ENCODE measurements at regions not wholly inside any gene's neighbourhood (a gene's known extent, or its start where the extent isn't known, plus 50 kb on each side); places are given as distances from the start of the nearest gene placed in this dataset.

GRCh38 chr10:31130406-31130805, 98.7 kb upstream of the ZNF438 start:
- WGBS, 2 donors = 64 to 79% methylated on average over 1 of the region's 1 CpG
- no peak for DNase-seq (ENCODE audit: low spot score in 2 of 2)
- no peak overlapping the region for H3K4me3 ChIP-seq (ENCODE audit: low read depth, poor library complexity, severe bottlenecking)
- TF ChIP-seq POLR2A (IDR thresholded peaks at IDR 0.05) (no peak), CTCF (IDR thresholded peaks at IDR 0.05) (no peak)
- intact Hi-C loops (cut with DNase I; ENCODE audit: low total_unique reads) = no loop called here

- TF ChIP-seq POLR2A (IDR thresholded peaks at IDR 0.05) = no peak
- TF ChIP-seq CTCF (IDR thresholded peaks at IDR 0.05) = no peak
- intact Hi-C loops (cut with DNase I; ENCODE audit: low total_unique reads) = no loop called here
- DNase-seq (ENCODE audit: low spot score in 2 of 2) = no peak
- WGBS, 2 donors = 76 to 85% methylated on average over 2 of the region's 2 CpGs
- no peak overlapping the region for H3K4me3 ChIP-seq (ENCODE audit: low read depth, poor library complexity, severe bottlenecking)
Measured at GRCh38 chr10:31131251-31131650, 99.6 kb upstream of the ZNF438 start.

- no peak overlapping the region for H3K4me3 ChIP-seq (ENCODE audit: low read depth, poor library complexity, severe bottlenecking)
- TF ChIP-seq CTCF (IDR thresholded peaks at IDR 0.05) (no peak), POLR2A (IDR thresholded peaks at IDR 0.05) (no peak)
- no peak for DNase-seq (ENCODE audit: low spot score in 2 of 2)
- intact Hi-C loops (cut with DNase I; ENCODE audit: low total_unique reads) = no loop called here
- WGBS, 2 donors = 85% methylated on average over 6 of the region's 6 CpGs
Measured at GRCh38 chr10:31132681-31133244, 101.1 kb upstream of the ZNF438 start.

- TF ChIP-seq CTCF (IDR thresholded peaks at IDR 0.05) (no peak), POLR2A (IDR thresholded peaks at IDR 0.05) (no peak)
- intact Hi-C loops (cut with DNase I; ENCODE audit: low total_unique reads) = no loop called here
- WGBS, 2 donors = 40 to 57% methylated on average over 12 to 15 of the region's 17 CpGs
- H3K4me3 ChIP-seq (ENCODE audit: low read depth, poor library complexity, severe bottlenecking) = no peak overlapping the region
- DNase-seq (ENCODE audit: low spot score in 2 of 2) = no peak
Measured at GRCh38 chr10:31133251-31133791, 101.7 kb upstream of the ZNF438 start.

- peak overlapping the region; percentile 29 for H3K4me3 ChIP-seq (ENCODE audit: low read depth, poor library complexity, severe bottlenecking)
- intact Hi-C loops (cut with DNase I; ENCODE audit: low total_unique reads) = no loop called here
- TF ChIP-seq POLR2A (IDR thresholded peaks at IDR 0.05) = no peak
- no peak for TF ChIP-seq CTCF (IDR thresholded peaks at IDR 0.05)
- DNase-seq (ENCODE audit: low spot score in 2 of 2) = peak; percentile 52 to 95
- WGBS, 2 donors = 4 to 5% methylated on average over 18 to 26 of the region's 37 CpGs
Measured at GRCh38 chr10:31133792-31134310, 102.2 kb upstream of the ZNF438 start.

Measured in lower leg skin (tissue), 4 donors.